ENCODE measurements at regions not wholly inside any gene's neighbourhood (a gene's known extent, or its start where the extent isn't known, plus 50 kb on each side); places are given as distances from the start of the nearest gene placed in this dataset.

- dilution Hi-C loops (cut with MboI; ENCODE audit: extremely low pct_ligation_motif_present, low sequenced_read_pairs), result no loop called here
- no TSS peak for BruUV-seq (replicated peaks)
- H3K4me3 ChIP-seq (replicated peaks in 1 of 3; ENCODE audit: insufficient read depth in 1 of 3, low read depth in 1 of 3, low read length in 3 of 3), result no peak overlapping the region
- no peak overlapping the region for H3K27ac ChIP-seq (ENCODE audit: insufficient read depth, low read depth, low read length)
- H3K9me3 ChIP-seq (replicated peaks; ENCODE audit: control insufficient read depth, insufficient read depth, low read length), result no peaks in the 10 kb centered on the region
- H3K27me3 ChIP-seq (ENCODE audit: control insufficient read depth in 2 of 2, insufficient read depth in 2 of 2, low read length in 2 of 2), result no peaks in the 10 kb centered on the region
- no peaks in the 10 kb centered on the region for H3K9me1 ChIP-seq (replicated peaks; ENCODE audit: control insufficient read depth, extremely low read depth, insufficient read depth, low read length)
- H3K79me2 ChIP-seq (ENCODE audit: control insufficient read depth, insufficient read depth, low read length), result no peaks in the 10 kb centered on the region
- POLR2A ChIA-PET, result no interaction called here
- H3K4me1 ChIP-seq (ENCODE audit: control insufficient read depth, extremely low read depth, insufficient read depth, low read length), result no peaks in the 10 kb centered on the region
- DNase-seq (ENCODE audit: low read depth, low spot score) (no peak), FAIRE-seq (no peak)
- TF ChIP-seq MAX (IDR thresholded peaks at IDR 0.05; ENCODE audit: insufficient read depth, insufficient read length) (no peak), JUN (IDR thresholded peaks at IDR 0.05; ENCODE audit: borderline replicate concordance, insufficient read depth, insufficient read length, low read depth) (no peak), GATA2 (IDR thresholded peaks at IDR 0.05; ENCODE audit: insufficient read depth, insufficient read length, low read depth, low read length) (no peak), MYC (IDR thresholded peaks at IDR 0.05; ENCODE audit: low read depth, low read length) (no peak), POLR2A (IDR thresholded peaks at IDR 0.05; ENCODE audit: low read depth, low read length) (no peak)
- no peak overlapping the region for H3K4me2 ChIP-seq (ENCODE audit: insufficient read depth, low read length)
- CTCF ChIA-PET, result no interaction called here
- H3K9ac ChIP-seq (replicated peaks; ENCODE audit: extremely low read depth, insufficient read depth, low read length), result no peak overlapping the region
- H3K36me3 ChIP-seq (ENCODE audit: control insufficient read depth in 2 of 2, extremely low read depth in 1 of 2, insufficient read depth in 2 of 2, low read length in 2 of 2), result no peaks in the 10 kb centered on the region
- intact Hi-C loops (cut with micrococcal nuclease), result no loop called here
- H2AFZ ChIP-seq (ENCODE audit: low read depth, low read length), result no peak overlapping the region
- H4K20me1 ChIP-seq (replicated peaks; ENCODE audit: control insufficient read depth, extremely low read depth, insufficient read depth, low read length), result no peaks in the 10 kb centered on the region
Measured at GRCh38 chr6:112710710-112711109, 363.6 kb downstream of the RFPL4B start.

GRCh38 chr6:112713402-112713801 lies 366.3 kb downstream of the RFPL4B start:
- no peaks in the 10 kb centered on the region for H3K9me3 ChIP-seq (replicated peaks; ENCODE audit: control insufficient read depth, insufficient read depth, low read length)
- no peak overlapping the region for H3K4me2 ChIP-seq (ENCODE audit: insufficient read depth, low read length)
- H4K20me1 ChIP-seq (replicated peaks; ENCODE audit: control insufficient read depth, extremely low read depth, insufficient read depth, low read length), result no peaks in the 10 kb centered on the region
- peaks cover 4% of the 10 kb centered on the region for H3K4me1 ChIP-seq (ENCODE audit: control insufficient read depth, extremely low read depth, insufficient read depth, low read length)
- intact Hi-C loops (cut with micrococcal nuclease), result no loop called here
- no peaks in the 10 kb centered on the region for H3K36me3 ChIP-seq (ENCODE audit: control insufficient read depth in 2 of 2, extremely low read depth in 1 of 2, insufficient read depth in 2 of 2, low read length in 2 of 2)
- H3K27ac ChIP-seq (ENCODE audit: insufficient read depth, low read depth, low read length), result no peak overlapping the region
- H3K4me3 ChIP-seq (replicated peaks in 1 of 3; ENCODE audit: insufficient read depth in 1 of 3, low read depth in 1 of 3, low read length in 3 of 3), result no peak overlapping the region
- no peaks in the 10 kb centered on the region for H3K27me3 ChIP-seq (ENCODE audit: control insufficient read depth in 2 of 2, insufficient read depth in 2 of 2, low read length in 2 of 2)
- ChIA-PET POLR2A (no interaction called here), CTCF (interaction anchor here (1.0 kb wide), 1 partner anchor 19 kb away, joined by 3 read pairs; no protein-coding TSS in a partner anchor)
- DNase-seq (ENCODE audit: low read depth, low spot score), result no peak
- no peaks in the 10 kb centered on the region for H3K79me2 ChIP-seq (ENCODE audit: control insufficient read depth, insufficient read depth, low read length)
- no TSS peak for BruUV-seq (replicated peaks)
- no peak for FAIRE-seq
- dilution Hi-C loops (cut with MboI; ENCODE audit: extremely low pct_ligation_motif_present, low sequenced_read_pairs), result no loop called here
- no peak for TF ChIP-seq GATA2 (IDR thresholded peaks at IDR 0.05; ENCODE audit: insufficient read depth, insufficient read length, low read depth, low read length)
- no peak for TF ChIP-seq MYC (IDR thresholded peaks at IDR 0.05; ENCODE audit: low read depth, low read length)
- TF ChIP-seq MAX (IDR thresholded peaks at IDR 0.05; ENCODE audit: insufficient read depth, insufficient read length), result no peak
- TF ChIP-seq POLR2A (IDR thresholded peaks at IDR 0.05; ENCODE audit: low read depth, low read length), result no peak
- no peak for TF ChIP-seq FOS (IDR thresholded peaks at IDR 0.05; ENCODE audit: borderline replicate concordance, insufficient read depth, low read length)
- no peak for TF ChIP-seq POLR2AphosphoS5 (IDR thresholded peaks at IDR 0.05; ENCODE audit: insufficient read depth, low read depth, low read length)
- H2AFZ ChIP-seq (ENCODE audit: low read depth, low read length), result no peak overlapping the region
- no peaks in the 10 kb centered on the region for H3K9me1 ChIP-seq (replicated peaks; ENCODE audit: control insufficient read depth, extremely low read depth, insufficient read depth, low read length)
- H3K9ac ChIP-seq (replicated peaks; ENCODE audit: extremely low read depth, insufficient read depth, low read length), result no peak overlapping the region

Data from endothelial cell of umbilical vein (primary cell).